Prostate gland (tissue), 2 donors: ENCODE measurements at regions not wholly inside any gene's neighbourhood (a gene's known extent, or its start where the extent isn't known, plus 50 kb on each side); places are given as distances from the start of the nearest gene placed in this dataset.
A peak's percentile ranks its signal among the peaks of the same experiment; 100 is the strongest.
"Not testable (repeated sequence)": the region's sequence is repeated elsewhere in the genome, so short reads cannot be mapped to it uniquely, and the experiment has no call there.

ENCODE experiments used
- DNase-seq: peaks from one replicate; pipeline ENCODE4 v3.0.0-alpha.2; 2019; ENCODE audit warnings: low spot score
- H3K27ac ChIP-seq, 2 donors: fragments of 200-600 bp; sonication (generic); 2 replicates each; pipeline ENCODE4 v1.5.1; 2017 to 2019
- H3K27me3 ChIP-seq: fragments of 200-600 bp; sonication (generic); replicated peaks from 2 replicates; pipeline ENCODE4 v1.5.1; 2019; ENCODE audit not compliant: insufficient read depth
- H3K36me3 ChIP-seq, 2 donors: fragments of 200-600 bp; sonication (generic); 1 replicate in 1 of 2; 2 replicates in 1 of 2; pipeline versions ENCODE4 v1.5.1 to v1.8.1; 2017 to 2019
- H3K4me1 ChIP-seq: fragments of 200-600 bp; sonication (generic); replicated peaks from 2 replicates; pipeline ENCODE4 v1.5.1; 2019
- H3K4me3 ChIP-seq, 2 donors: fragments of 200-600 bp; sonication (generic); 2 replicates each; pipeline ENCODE4 v1.5.1; 2017 to 2019
- H3K9me3 ChIP-seq: fragments of 200-600 bp; sonication (generic); 2 replicates; pipeline ENCODE4 v1.5.1; 2017
- POLR2A ChIP-seq: fragments of 450-650 bp; IDR thresholded peaks from one replicate; pipeline ENCODE4 v1.6.1; 2016; ENCODE audit warnings: antibody characterized with exemption, mild to moderate bottlenecking
- POLR2AphosphoS5 ChIP-seq: sonication (generic); formaldehyde crosslinking; IDR thresholded peaks from one replicate; pipeline ENCODE4 v1.6.1; 2017; ENCODE audit warnings: antibody characterized with exemption
- WGBS: methylation state at CpG from one replicate; pipeline ENCODE4 v1.1.5; 2018; 5-methylcytosine and 5-hydroxymethylcytosine counted together
- intact Hi-C: fragments of 100-400 bp; cut with DNase I; formaldehyde crosslinking; loops from one replicate; pipeline ENCODE4 v1.14.2; 2022
- TF ChIP-seq, protein P1 (sequence below), 4 experiments: fragments of 200-600 bp in 2 of 4; fragments of 450-650 bp in 2 of 4; sonication (generic) in 2 of 4; IDR thresholded peaks; 1 replicate in 3 of 4; 2 replicates in 1 of 4; pipeline ENCODE4 v1.5.1; 2016 to 2019; ENCODE audit warnings: antibody characterized with exemption in 4 of 4, mild to moderate bottlenecking in 2 of 4, moderate library complexity in 2 of 4

DNA sequence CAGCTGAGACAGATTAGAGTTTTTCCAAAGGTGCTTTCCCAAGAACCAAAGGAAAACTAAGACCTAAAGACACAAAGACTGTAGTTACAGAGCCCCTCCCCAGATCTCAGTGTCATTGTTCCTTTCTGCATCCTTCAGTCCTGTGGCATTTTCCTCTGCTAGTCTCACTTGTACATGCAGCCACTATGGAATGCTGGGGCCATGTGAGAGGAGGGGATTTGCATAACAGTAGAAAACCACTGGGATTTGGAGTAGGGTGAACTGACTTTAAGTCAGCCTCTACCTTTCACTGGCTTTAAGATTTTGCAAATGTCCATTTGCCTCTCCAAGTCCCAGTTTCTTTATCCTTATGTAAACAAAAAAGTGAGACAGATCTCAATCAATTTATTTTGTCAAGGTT lies 119.4 kb upstream of the F3 start:
- Histone ChIP-seq H3K9me3 (no peaks in the 10 kb centered on the region), H3K4me3 (no peak overlapping the region), H3K27me3 (no peaks in the 10 kb centered on the region), H3K27ac (peak overlapping the region; percentile 6 to 23), H3K36me3 (no peaks in the 10 kb centered on the region), H3K4me1 (no peaks in the 10 kb centered on the region)
- intact Hi-C loops: no loop called here
- TF ChIP-seq, protein P1, sequence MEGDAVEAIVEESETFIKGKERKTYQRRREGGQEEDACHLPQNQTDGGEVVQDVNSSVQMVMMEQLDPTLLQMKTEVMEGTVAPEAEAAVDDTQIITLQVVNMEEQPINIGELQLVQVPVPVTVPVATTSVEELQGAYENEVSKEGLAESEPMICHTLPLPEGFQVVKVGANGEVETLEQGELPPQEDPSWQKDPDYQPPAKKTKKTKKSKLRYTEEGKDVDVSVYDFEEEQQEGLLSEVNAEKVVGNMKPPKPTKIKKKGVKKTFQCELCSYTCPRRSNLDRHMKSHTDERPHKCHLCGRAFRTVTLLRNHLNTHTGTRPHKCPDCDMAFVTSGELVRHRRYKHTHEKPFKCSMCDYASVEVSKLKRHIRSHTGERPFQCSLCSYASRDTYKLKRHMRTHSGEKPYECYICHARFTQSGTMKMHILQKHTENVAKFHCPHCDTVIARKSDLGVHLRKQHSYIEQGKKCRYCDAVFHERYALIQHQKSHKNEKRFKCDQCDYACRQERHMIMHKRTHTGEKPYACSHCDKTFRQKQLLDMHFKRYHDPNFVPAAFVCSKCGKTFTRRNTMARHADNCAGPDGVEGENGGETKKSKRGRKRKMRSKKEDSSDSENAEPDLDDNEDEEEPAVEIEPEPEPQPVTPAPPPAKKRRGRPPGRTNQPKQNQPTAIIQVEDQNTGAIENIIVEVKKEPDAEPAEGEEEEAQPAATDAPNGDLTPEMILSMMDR (IDR thresholded peaks at IDR 0.05): no peak
- no peak for TF ChIP-seq POLR2A
- TF ChIP-seq POLR2AphosphoS5: no peak
- DNase-seq: no peak

DNA sequence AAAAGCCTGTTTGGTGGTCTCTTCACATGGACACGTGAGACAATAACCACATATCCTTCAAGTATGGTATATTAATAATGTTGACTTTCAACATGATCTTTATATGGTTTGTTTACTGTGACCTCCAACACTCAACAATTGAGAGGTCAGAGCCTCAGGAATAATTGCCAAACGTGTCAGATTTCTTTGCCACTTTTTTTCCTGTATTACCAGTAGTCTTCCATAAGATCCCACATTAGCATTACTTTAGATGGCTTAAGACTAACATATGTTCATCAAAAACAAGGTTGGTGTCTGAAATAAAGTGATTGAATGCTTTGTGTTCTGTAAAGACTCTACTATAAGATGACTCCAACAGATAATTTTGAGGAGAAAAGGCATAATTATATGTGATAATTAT lies 118.7 kb upstream of the F3 start:
- DNase-seq: no peak
- intact Hi-C loops: no loop called here
- Histone ChIP-seq H3K4me3 (no peak overlapping the region), H3K27ac (peak overlapping the region in 1 of 2 donors; percentile 4), H3K4me1 (no peaks in the 10 kb centered on the region), H3K27me3 (no peaks in the 10 kb centered on the region), H3K36me3 (no peaks in the 10 kb centered on the region), H3K9me3 (no peaks in the 10 kb centered on the region)
- TF ChIP-seq, protein P1 (IDR thresholded peaks at IDR 0.05): no peak
- TF ChIP-seq POLR2A: no peak
- TF ChIP-seq POLR2AphosphoS5: no peak
- WGBS: 81% methylated on average over 2 of the region's 2 CpGs

DNA sequence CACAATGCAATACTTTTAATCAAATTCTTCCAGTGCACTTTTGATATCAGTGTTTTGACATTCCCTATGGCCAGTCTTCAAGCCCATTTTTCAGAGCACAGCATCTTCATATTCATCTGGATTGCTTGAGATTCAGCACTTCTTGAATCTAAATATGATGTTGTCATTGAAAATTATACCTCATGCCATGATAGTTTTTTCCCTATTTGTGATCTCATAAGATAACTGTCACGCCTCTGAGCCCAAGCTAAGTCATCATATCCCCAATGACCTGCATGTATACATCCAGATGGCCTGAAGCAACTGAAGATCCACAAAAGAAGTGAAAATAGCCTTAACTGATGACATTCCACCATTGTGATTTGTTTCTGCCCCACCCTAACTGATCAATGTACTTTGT lies 117.6 kb upstream of the F3 start:
- DNase-seq, H3K9me3 ChIP-seq, H3K27ac ChIP-seq, intact Hi-C loops, H3K27me3 ChIP-seq, H3K36me3 ChIP-seq, H3K4me1 ChIP-seq, H3K4me3 ChIP-seq: not testable (repeated sequence)
- 96% methylated on average over 1 of the region's 1 CpG for WGBS

DNA sequence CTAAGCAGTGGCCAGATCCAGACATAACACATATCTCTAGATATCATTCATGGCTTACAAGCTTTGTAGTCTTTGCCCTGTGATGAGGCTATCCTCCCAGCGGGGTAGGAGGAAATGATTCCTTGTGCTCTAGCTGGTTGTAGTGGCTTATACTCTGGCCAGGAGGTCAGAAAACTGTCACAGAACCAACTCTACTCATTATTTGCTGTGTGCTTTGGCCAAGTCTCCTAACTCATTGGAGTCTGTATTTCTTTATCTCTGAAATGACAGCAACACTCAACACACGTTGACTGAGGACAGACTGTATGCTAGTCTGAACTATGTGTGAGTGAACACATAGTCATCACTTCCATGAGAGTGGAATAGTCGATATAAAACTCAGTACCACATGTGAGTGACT lies 116.7 kb upstream of the F3 start:
- H3K27ac ChIP-seq: peak overlapping the region; percentile 19 to 41
- H3K36me3 ChIP-seq: no peaks in the 10 kb centered on the region
- no peak for DNase-seq
- H3K4me3 ChIP-seq: no peak overlapping the region
- intact Hi-C loops: no loop called here
- peaks cover 2% of the 10 kb centered on the region for H3K4me1 ChIP-seq
- no peaks in the 10 kb centered on the region for H3K9me3 ChIP-seq
- no peaks in the 10 kb centered on the region for H3K27me3 ChIP-seq
- TF ChIP-seq, protein P1 (IDR thresholded peaks at IDR 0.05): no peak
- TF ChIP-seq POLR2A: no peak
- TF ChIP-seq POLR2AphosphoS5: no peak
- WGBS: 38% methylated on average over 3 of the region's 3 CpGs

DNA sequence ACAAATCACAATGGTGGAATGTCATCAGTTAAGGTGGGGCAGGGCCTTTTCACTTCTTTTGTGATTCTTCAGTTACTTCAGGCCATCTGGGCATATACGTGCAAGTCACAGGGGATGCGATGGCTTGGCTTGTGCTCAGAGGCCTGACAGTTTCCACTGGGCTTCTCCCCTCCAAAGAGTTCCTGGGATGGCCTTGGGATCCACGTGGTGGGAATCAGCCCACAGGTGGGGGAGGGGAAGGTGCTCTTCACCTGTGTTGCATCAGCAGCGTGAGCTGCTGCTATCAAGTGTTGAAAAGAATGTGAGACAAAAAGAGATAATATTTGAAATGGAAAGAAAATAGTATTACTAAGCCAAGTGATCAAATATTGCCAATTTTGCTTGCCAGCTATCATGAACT lies 116.2 kb upstream of the F3 start:
- H3K4me3 ChIP-seq, H3K9me3 ChIP-seq, intact Hi-C loops, DNase-seq, H3K27me3 ChIP-seq, H3K4me1 ChIP-seq, H3K36me3 ChIP-seq: not testable (repeated sequence)
- 59% methylated on average over 4 of the region's 4 CpGs for WGBS
- H3K27ac ChIP-seq: peak overlapping the region in 1 of 2 donors; percentile 19

DNA sequence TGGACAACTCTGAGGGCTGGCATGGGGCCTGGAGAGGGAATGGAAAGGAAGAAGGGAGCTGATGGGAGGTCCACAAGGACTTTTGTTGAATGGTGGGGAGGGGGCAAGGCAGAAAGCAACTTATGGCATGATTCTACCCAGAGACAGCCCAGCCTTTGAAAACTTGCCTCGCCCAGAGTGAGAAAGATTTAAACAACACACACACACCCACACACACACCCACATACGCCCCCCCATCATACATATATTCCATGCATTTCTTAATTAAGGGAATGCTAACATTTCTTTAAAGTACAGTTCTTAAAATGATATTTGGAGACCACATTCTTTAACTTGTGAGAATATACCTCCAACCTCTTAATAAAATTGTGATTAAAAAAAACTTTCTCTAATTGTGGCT lies 115.4 kb upstream of the F3 start:
- WGBS: 96% methylated on average over 2 of the region's 2 CpGs
- Histone ChIP-seq H3K27ac (no peak overlapping the region), H3K4me3 (no peak overlapping the region), H3K36me3 (no peaks in the 10 kb centered on the region), H3K27me3 (no peaks in the 10 kb centered on the region), H3K9me3 (no peaks in the 10 kb centered on the region), H3K4me1 (peaks cover 2% of the 10 kb centered on the region)
- intact Hi-C loops: no loop called here
- no peak for DNase-seq
- no peak for TF ChIP-seq POLR2AphosphoS5
- TF ChIP-seq, protein P1 (IDR thresholded peaks at IDR 0.05): no peak
- no peak for TF ChIP-seq POLR2A
